CD4-positive, alpha-beta T cell treated with Interleukin-2 at 100 ng/mL for 4 hours (primary cell): ENCODE measurements at regions not wholly inside any gene's neighbourhood (a gene's known extent, or its start where the extent isn't known, plus 50 kb on each side); places are given as distances from the start of the nearest gene placed in this dataset.

Experiments
- DNase-seq: peaks from one replicate; pipeline ENCODE4 v3.0.0-alpha.2; 2020; ENCODE audit warnings: low spot score

DNA sequence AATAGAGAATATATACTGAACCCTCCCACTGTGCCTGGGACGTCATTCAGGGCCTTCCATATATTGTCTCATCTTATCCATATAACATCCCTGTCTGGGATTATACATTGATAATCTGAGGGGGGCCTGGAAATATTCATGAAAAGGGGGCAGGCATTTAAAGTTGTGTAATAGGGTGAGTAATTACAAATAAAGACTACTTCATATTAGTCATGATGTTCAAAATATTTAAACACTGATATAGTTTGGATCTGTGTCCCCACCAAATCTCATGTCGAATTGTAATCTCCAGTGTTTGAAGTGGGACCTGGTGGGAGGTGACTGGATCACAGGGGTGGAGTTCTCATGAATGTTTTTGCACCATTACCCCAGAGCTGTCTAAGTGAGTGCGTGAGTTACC is 97.8 kb downstream of the AQP9 start:
- no peak for DNase-seq

DNA sequence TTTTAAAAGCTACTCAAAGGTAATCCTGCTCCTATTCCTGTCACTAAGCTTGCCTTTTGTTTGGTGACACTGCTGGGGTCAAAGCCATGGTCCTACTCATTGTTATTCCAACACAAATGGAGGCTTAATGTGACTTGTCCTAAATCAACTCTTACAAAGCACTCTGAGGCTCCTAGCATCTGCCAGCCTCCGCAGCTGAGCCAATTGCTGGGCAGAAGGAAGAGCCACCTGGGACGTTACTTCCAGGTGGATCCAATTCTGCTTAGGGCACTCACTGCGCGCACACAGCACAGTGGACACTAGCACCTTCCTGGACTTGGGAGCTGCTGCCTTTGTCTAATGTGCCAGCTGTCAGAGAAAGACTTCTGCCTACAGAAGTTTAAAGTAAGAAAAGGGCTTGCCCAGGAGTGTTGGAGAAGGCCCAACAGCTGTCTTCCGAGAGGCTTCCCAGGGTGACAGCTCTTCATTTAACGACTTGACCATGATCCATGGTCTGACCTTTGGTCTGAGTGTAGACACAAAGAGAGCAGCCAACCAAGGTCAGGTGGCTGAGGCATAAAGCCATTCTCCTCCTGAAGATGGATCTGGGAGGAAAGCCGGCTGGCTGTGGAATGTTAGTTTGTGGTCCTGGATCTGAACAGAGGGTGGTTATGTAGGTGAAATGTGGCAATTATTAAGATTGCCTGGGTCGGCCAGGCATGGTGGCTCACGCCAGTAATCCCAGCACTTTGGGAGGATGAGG is 102.2 kb downstream of the AQP9 start:
- no peak for DNase-seq

DNA sequence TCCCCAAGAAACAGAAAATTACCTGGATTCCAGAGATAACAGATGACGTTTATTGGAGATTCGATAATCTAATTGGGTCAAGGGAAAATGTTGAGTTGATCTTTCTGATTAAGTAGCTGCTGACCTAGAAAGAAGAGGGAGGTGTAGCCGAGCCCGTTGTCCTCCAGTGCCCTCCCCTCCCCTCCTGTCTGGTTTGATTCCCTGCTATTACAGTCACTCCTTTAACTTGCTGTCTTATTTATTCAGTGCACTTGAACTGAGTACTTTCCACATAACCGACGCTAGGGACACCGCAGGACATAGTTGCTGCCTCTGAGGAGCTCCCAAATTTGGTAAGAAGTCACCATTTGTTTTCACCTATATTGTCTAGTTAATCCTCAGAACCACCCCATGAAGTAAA is 103.7 kb downstream of the AQP9 start:
- no peak for DNase-seq

DNA sequence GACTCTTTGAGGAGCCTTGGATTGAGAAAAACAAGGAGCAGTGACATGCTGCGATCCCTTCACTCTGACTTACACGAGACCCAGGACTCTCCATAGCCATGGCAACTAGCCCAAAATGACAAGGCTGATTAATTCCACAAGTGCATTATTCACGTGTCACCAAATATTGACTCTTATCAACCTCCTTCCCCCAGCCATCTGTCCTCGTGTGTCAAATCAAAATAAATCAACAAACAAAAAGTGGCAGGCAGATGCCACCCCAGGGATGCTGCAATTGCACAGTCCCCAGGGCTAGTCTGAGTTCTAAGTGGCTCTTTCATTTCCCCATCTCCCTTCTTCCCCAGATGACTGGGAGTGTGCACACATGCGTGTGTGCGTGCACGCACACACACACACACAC is 104.9 kb downstream of the AQP9 start:
- no peak for DNase-seq

DNA sequence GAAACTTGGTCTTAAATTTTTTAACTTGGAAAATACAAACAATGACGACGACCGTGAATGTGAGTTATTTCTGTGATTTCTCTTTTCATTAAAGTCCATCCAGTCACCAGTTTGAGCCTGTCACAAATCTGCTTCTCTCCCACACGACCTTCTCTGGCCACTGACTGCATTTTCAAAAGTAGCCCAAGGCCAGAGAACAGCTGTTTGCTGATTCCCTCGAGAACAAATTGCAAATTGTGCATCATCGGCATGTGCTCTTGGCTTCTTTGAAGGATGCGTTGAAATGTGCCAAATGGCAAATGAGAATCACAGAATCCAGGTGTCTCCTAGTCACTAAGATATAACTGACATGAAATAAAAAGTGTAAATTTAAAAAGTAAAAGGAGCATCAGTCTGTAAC is 106.4 kb downstream of the AQP9 start:
- no peak for DNase-seq

DNA sequence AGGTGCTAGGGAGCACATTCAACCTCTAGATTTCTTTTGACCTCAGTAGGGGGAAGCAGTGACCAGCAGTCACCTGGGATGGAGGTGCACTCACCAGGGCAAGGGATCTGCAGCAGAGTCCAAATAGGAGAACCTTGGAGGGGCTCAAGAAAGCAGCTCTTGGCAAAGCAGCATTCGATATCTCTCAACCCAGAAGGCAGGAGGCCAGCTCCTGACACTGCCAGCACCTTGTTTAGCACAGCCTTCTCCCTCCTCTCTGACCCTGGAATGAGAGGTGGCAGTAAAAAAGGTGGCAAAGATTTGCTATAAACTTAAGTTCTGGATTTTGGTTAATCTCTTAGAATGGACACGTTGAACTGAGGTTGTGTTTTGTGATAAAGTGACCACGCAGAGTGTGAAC is 107.9 kb downstream of the AQP9 start:
- DNase-seq = no peak

DNA sequence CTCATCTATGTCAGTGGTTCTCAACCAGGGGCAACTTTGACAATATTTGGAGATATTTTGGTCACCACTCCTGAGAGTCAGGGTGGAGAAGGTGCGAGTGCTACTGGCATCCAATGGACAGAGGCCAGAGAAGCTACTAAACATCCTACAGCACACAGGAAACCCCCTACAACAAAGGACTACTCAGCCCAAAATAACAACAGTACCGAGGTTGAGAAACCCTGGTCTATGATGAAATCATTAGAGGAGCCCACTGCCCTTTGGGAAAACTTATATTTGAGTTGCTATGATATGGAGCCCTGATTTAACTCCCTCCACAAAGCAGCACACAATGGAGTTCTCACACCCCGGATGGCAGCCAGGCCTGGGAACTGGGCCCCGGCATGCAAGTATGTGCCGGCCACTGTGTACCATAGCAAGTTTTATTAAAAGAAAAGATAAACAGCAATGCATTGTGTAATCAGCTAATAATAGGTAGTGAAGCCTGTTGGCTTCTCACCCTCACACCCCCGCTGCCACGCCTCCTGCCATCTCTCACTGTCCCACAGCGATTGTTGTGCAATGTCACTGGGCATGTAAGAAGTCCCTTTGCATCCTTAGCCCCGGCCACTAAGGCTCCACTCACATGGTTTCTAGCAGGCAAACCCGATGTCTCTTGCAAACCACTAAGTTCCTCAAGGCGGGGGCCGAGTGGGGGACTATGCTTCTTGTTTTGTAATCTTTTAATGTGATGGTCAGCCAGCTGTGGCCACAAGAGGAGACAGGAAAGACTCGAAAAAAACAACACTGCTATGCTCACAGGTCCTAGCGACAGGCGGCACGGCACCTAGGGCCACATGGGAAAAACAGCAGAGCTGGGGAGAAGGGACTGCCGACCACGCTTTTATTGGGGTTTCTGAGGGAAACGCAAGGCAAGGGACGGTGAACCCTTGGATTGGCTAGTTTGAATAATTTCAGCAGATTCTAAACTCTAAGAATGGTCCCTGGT is 110.0 kb downstream of the AQP9 start:
- DNase-seq = no peak

DNA sequence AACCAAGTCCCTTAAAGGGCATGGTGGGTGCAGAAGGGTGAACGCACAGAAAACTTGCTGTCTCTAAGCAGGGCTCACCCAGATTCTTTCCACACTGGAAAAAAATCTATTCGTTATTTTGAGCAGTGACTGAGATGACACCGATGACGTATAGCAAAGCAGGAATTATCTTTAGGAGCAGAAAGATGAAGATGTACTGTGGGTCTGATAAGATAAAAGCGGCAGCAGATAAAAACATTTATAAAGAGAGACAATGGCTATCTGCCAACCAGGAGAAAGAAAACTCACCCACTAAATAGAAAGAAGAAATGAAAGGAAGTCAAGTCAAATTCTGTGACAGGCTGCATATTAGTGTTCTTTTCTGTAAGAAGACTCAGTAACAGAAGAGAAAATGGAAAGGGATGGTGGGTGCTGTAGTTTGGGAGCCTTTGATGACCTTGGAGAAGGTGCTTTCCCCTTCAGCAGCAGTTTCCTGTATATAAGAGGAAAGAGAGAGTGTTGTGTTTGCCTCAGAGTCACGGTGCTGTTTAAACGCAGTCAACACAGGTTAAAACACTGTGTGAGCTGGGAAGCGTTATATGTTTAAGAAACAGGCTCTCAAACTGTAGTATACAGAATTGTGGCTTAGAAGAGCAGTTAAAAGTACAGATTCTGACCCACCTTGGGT is 111.6 kb downstream of the AQP9 start:
- DNase-seq = peak; percentile 10

DNA sequence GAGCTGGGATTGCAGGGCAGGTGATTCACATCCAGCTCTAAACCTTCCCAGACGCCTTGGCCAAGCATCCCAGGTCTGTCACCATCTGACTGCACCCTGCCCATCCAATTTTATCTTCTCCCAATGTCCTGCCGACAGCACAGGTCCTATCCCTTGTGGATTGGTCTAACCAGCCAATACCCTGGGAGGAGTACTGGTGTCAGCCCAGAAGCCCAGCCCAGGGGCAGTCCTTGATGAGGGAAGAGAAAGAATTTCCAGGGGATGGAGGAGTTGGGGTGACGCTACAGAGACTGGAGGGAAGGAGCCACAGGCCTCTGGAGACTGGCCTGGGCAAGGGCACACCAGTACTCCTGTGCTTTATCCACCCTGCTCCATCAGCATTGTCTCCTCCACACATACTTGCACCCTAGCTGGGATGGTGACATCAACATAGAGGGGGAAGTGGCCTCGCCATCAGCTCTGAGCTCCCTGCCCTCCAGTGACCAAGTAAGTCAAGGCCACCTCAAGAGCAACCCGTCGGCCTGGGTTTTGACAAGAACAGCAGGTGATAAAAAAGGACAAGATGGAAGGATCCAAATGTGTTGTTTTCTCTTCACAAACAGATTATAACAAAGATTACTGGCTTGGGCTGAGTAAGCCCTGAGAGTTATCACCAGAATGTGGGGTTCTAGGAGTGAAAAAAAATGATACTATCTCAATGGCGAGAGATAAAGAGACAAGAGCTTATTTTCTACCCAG is 114.6 kb downstream of the AQP9 start:
- DNase-seq = no peak

DNA sequence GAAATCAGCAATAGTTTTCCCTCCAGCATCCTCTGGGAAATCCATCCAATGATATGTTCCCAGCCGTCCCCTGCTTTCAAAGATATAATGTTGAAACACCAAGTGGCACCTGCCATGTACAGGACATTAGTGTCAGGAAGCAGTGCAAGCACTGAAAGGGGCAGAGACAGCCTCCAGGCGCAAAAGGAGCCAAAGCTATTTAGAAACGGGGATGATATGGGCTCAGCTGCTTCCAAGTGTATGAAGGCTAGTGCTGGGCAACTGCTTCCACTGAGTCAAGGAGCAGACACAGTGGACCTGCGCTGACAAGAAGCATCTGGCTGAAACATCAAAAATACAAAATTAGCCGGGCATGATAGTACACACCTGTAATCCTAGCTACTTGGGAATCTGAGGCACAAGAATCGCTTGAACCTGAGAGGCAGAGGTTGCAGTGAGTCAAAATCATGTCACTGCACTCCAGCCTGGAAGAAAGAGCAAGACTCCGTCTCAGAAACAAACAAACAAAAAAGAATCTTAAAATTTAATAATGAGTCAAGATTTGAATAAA is 119.7 kb downstream of the AQP9 start:
- no peak for DNase-seq

DNA sequence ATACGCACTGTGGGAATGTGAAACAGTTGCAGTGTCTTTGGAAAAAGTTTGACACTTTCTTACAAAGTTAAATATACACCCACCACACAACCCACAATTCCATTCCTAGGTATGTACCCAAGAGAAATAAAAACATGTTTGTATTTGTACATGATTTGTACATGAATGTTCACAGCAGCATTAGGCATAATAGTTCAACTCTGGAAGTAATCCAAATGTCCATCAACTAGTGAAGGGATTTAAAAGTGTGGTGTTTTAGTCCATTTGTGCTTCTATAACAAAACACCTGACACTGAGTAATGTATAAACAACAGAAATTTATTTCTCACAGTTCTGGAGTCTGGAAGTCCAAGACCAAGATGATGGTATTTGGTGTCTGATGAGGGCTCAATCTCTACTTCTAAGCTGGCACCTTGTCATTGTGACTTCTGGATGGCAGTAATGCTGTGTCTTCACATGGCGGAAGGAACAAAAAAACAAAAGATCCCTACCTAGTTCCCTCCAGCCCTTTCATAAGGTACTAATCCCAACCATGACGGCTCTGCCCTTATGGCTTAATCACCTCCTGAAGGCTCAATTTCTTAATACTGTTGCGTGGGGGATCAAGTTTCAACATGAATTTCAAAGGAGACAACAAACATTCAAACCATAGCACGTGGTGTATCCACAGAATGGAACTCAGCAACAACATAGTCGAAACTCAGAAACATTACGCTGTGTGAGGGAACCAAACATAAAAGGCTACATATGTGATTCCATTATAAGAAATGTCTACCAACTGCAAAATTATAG is 120.5 kb downstream of the AQP9 start:
- DNase-seq = no peak

DNA sequence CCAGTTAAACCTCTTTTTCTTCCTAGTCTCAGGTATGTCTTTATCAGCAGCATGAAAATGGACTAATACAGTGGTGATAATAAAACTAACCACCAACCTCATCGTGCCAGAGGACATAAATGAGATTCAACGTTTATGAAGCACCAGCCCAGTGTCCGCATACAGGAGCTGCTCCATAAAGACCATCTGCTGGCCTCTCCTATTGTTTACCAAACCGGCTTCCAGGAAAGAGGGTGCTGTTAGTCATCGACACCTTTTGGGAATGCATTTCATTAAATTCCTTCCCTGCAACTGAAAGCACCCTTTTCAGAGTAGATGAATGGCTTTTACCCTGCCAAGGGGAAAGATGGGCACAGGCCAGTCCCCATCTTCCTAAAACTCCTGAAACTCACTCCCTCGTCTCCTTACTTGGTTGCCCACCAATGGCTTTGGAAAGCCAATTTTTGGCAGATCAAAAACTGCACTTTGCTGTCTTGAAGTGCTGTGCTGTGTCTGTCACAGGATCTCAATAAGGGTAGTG is 122.1 kb downstream of the AQP9 start:
- DNase-seq = no peak

DNA sequence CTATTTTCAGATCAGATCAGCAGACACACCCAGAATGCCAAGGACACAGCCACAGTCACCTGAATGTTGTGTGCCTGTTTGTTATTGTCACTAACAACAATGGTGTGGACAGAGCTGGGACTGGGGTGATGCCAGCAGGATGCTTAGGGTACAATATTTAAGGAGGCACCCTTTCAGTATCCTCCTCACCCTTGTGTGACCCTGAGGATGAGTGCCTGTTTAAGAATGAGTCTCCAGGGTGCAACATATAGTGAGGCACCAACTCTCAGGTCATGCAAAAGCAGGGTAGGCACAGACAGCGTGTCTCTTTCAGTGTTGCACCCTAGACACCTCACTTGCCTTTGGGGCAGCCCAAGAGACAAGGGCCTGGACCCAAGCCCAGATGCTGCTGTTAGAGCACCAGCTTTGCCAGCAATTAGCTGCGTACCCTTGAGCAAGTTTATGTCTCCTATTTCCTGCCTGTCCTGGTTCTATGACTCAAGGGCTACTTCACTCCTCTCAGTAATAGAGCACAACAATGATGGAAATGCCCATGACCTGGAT is 122.6 kb downstream of the AQP9 start:
- no peak for DNase-seq

DNA sequence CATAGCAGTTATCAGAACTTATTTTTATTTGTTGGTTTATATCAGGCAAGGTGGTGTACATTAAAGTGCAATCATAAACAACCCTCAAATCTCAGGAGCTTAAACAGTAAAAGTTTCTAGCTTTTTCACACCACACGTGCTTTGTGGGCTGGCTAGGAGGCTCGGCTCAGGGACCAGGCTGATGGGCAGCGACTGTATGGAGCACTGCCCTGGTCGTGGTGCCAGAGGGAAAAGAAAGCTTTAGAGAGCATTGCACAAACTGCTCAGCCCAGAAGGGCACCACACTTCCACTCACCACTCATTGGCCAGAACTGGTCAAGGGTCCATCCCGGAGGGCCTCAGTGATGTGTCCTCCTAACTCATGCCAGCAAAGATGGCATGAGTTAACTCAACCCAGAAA is 123.2 kb downstream of the AQP9 start:
- DNase-seq = no peak

DNA sequence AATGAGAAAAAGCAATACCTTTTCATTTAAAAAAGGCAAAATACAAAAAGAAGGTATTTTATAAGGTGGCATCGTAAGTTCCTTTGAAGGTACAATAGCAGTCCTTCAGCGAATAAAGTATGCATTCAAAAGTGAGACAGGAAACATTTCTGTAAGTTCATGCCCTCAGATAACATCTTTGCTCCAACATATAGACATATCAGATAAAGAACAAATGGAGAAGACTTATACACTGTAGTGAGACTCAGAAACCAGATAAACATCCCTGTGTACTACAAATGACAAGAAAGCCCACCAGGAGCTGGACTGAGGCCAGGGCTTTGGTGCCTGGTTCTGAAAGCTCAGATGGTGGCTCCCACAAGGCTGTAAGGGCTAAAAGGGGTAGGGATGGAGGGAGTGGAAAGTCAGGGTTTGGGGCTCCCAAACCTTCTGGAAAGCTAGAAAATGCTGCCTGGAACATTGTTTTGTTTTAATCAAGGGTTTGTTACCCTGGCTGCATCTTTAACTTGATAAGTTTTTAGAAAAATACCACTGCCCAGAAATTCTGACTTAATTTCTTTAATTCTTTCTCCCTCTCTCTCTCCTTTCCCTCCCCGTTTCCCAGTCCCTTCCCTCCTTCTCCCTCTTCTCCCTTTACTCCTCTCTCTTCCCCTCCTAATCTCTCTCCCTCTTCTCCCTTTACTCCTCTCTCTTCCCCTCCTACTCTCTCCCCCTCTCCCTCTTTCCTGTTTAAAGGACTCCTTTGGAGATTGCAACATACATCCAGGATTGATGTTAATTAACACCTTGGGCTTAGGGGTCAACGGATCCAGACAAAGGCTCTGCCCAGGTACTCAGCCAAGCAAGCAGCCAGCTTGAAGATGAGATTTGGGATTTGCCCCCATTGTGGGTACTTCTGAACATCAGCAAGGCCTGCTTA is 126.1 kb downstream of the AQP9 start:
- no peak for DNase-seq

DNA sequence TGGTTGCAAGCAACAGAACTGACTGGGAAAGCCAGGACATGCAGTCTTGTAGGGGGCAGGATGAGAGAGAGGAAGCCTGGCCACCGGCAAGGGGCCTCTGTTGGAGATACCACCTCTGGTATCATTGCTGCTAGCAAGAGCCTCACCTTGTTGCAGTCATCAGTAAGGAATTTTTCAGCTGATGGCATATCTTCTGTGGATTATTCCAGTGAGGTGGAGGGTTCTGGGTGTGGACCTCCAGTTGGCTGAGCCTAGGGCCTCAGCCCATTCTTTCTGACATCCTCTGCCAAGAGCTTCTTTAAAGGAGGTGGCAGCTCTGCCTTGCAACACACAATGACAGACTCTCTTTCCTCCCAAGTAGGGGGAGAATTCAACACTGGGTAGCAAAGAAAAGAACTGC is 128.9 kb downstream of the AQP9 start:
- DNase-seq = no peak

DNA sequence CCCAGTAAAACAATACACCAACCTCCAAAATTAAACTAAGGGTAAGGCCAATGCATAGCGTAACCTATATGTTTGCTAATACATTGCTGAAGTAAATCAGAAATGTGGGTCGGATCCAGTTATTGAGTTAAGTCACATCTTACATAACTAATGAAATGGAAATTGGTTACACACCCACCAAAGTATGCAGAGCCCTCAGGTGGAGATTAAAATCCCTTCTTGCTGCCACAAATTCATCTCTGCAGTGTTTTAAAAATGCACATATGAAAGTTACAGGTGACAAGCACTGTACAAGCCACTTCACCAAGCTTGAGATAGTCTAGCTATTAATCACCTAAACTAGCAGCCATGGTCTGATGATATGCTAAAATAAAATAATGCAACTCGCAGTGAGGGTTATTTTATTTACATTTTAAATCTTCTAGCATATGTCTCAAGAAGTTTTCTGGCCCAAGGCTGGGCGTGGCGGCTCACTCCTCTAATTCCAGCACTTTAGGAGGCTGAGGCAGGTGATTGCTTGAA is 130.6 kb downstream of the AQP9 start:
- DNase-seq = no peak

DNA sequence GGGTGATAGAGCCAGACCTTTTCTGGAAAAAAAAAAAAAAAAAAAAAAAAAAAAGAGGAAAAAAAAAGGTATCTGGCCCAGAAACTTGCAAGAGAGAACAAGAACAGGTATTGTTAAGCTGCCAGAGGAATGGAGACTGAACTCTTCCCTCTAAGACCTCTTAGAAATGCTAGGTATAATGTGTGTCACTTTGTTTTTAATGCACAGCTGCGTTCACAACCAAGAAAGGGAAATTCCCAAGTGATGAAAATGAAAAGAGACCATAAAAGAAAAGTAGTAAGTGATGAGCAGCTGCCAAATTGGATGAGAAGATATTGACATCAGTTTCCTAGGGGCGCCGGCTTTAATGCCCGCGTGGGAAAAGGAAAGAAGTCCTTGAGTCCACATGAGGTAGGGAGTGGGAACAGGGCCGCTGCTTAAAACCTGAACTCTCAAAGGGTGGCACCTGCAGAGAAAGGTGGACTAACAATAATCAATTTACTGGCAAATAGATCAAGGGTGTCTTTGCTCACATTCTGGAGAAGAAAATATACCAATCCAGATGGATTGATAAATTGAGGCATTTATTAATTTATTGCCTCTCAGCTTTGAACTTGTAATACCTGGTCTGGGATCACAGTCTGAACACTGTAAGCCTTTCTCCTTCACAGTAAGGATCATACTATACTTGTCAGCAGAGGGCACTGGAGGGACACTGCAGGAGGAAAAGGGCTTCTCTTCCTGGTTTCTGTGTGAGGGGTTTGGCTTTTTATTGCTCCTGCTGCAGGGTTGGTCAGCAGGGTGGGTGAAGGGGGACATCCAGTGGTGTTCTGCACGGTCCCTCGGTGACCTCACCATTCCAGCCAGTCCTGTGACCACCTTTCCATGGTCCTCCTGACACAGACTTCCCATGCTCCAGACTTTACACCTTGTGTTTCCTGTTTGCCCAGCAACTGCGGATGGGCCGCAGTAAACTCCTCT is 131.6 kb downstream of the AQP9 start:
- DNase-seq = peak; percentile 45
